ENCODE measurements at regions not wholly inside any gene's neighbourhood (a gene's known extent, or its start where the extent isn't known, plus 50 kb on each side); places are given as distances from the start of the nearest gene placed in this dataset.

GRCh38 chr10:117927871-117928270, 118.9 kb downstream of the RAB11FIP2 start:
- no peak for DNase-seq (ENCODE audit: low spot score)

GRCh38 chr10:117928281-117928680, 118.5 kb downstream of the RAB11FIP2 start:
- DNase-seq (ENCODE audit: low spot score): no peak

- no peak for DNase-seq (ENCODE audit: low spot score)
Measured at GRCh38 chr10:117928741-117929140, 118.0 kb downstream of the RAB11FIP2 start.

- peak; percentile 14 for DNase-seq (ENCODE audit: low spot score)
Measured at GRCh38 chr10:117929327-117930067, 117.2 kb downstream of the RAB11FIP2 start.

- no peak for DNase-seq (ENCODE audit: low spot score)
Measured at GRCh38 chr10:117931078-117931477, 115.7 kb downstream of the RAB11FIP2 start.

- DNase-seq (ENCODE audit: low spot score): no peak
Measured at GRCh38 chr10:117933036-117933435, 113.7 kb downstream of the RAB11FIP2 start.

- DNase-seq (ENCODE audit: low spot score): peak; percentile 61
Measured at GRCh38 chr10:117934477-117934876, 112.3 kb downstream of the RAB11FIP2 start.

- no peak for DNase-seq (ENCODE audit: low spot score)
Measured at GRCh38 chr10:117936141-117936540, 110.6 kb downstream of the RAB11FIP2 start.

- no peak for DNase-seq (ENCODE audit: low spot score)
Measured at GRCh38 chr10:117936566-117936965, 110.2 kb downstream of the RAB11FIP2 start.

- no peak for DNase-seq (ENCODE audit: low spot score)
Measured at GRCh38 chr10:117936976-117937375, 109.8 kb downstream of the RAB11FIP2 start.

- DNase-seq (ENCODE audit: low spot score): no peak
Measured at GRCh38 chr10:117938104-117938503, 108.6 kb downstream of the RAB11FIP2 start.

GRCh38 chr10:117942226-117942625, 104.5 kb downstream of the RAB11FIP2 start:
- DNase-seq (ENCODE audit: low spot score): no peak

- no peak for DNase-seq (ENCODE audit: low spot score)
Measured at GRCh38 chr10:117944676-117945447, 101.9 kb downstream of the RAB11FIP2 start.

GRCh38 chr10:117945651-117946050, 101.1 kb downstream of the RAB11FIP2 start:
- no peak for DNase-seq (ENCODE audit: low spot score)

GRCh38 chr10:117946525-117947070, 100.1 kb downstream of the RAB11FIP2 start:
- no peak for DNase-seq (ENCODE audit: low spot score)

GRCh38 chr10:117948493-117948892, 98.2 kb downstream of the RAB11FIP2 start:
- DNase-seq (ENCODE audit: low spot score): peak; percentile 25

GRCh38 chr10:117950408-117950807, 96.3 kb downstream of the RAB11FIP2 start:
- no peak for DNase-seq (ENCODE audit: low spot score)
